Right atrium auricular region (tissue), 2 donors: ENCODE measurements at regions not wholly inside any gene's neighbourhood (a gene's known extent, or its start where the extent isn't known, plus 50 kb on each side); places are given as distances from the start of the nearest gene placed in this dataset.

Experiments
- DNase-seq: peaks from one replicate; pipeline ENCODE4 v3.0.0-alpha.2; 2019; ENCODE audit warnings: low spot score
- H3K27ac ChIP-seq, 2 donors: fragments of 200-600 bp; sonication (generic); 1 replicate in 1 of 2; 2 replicates in 1 of 2; pipeline ENCODE4 v1.5.1; 2016 to 2019
- H3K27me3 ChIP-seq, 2 donors: fragments of 200-600 bp; sonication (generic); one replicate each; pipeline versions ENCODE4 v1.5.1 to v1.6.0; 2017 to 2019
- H3K36me3 ChIP-seq: fragments of 200-600 bp; sonication (generic); one replicate; pipeline ENCODE4 v1.5.1; 2016
- H3K4me1 ChIP-seq, 2 donors: fragments of 200-600 bp; sonication (generic); one replicate each; pipeline versions ENCODE4 v1.5.1 to v1.6.0; 2017 to 2019
- H3K4me3 ChIP-seq, 2 donors: fragments of 200-600 bp; sonication (generic); 1 replicate in 1 of 2; 2 replicates in 1 of 2; pipeline ENCODE4 v1.5.1; 2017 to 2019; ENCODE audit warnings: mild to moderate bottlenecking in 1 of 2, moderate library complexity in 1 of 2
- H3K9me3 ChIP-seq, 2 donors: fragments of 200-600 bp; sonication (generic); one replicate each; pipeline ENCODE4 v1.5.1; 2019
- TF ChIP-seq, protein P1 (sequence below), 2 donors: fragments of 200-600 bp; sonication (generic); IDR thresholded peaks; one replicate each; pipeline ENCODE4 v1.5.1; 2019; ENCODE audit warnings: antibody characterized with exemption in 2 of 2

- TF ChIP-seq, protein P1, sequence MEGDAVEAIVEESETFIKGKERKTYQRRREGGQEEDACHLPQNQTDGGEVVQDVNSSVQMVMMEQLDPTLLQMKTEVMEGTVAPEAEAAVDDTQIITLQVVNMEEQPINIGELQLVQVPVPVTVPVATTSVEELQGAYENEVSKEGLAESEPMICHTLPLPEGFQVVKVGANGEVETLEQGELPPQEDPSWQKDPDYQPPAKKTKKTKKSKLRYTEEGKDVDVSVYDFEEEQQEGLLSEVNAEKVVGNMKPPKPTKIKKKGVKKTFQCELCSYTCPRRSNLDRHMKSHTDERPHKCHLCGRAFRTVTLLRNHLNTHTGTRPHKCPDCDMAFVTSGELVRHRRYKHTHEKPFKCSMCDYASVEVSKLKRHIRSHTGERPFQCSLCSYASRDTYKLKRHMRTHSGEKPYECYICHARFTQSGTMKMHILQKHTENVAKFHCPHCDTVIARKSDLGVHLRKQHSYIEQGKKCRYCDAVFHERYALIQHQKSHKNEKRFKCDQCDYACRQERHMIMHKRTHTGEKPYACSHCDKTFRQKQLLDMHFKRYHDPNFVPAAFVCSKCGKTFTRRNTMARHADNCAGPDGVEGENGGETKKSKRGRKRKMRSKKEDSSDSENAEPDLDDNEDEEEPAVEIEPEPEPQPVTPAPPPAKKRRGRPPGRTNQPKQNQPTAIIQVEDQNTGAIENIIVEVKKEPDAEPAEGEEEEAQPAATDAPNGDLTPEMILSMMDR (IDR thresholded peaks at IDR 0.05): no peak
- no peaks in the 10 kb centered on the region for H3K36me3 ChIP-seq
- H3K4me1 ChIP-seq: no peaks in the 10 kb centered on the region
- no peak overlapping the region for H3K27ac ChIP-seq
- H3K9me3 ChIP-seq: peaks cover 0 to 17% of the 10 kb centered on the region in 2 donors
- H3K4me3 ChIP-seq: no peak overlapping the region
- DNase-seq: no peak
- no peaks in the 10 kb centered on the region for H3K27me3 ChIP-seq
These were observed 70.1 kb downstream of the ZNF330 start for GRCh38 chr4:141290771-141291170.

GRCh38 chr4:141294306-141294705, 73.6 kb downstream of the ZNF330 start:
- Histone ChIP-seq H3K36me3 (no peaks in the 10 kb centered on the region), H3K27ac (no peak overlapping the region), H3K27me3 (no peaks in the 10 kb centered on the region), H3K9me3 (peaks cover 0 to 17% of the 10 kb centered on the region in 2 donors), H3K4me3 (no peak overlapping the region), H3K4me1 (no peaks in the 10 kb centered on the region)
- TF ChIP-seq, protein P1 (IDR thresholded peaks at IDR 0.05): no peak
- no peak for DNase-seq

- no peaks in the 10 kb centered on the region for H3K27me3 ChIP-seq
- TF ChIP-seq, protein P1 (IDR thresholded peaks at IDR 0.05): no peak
- no peaks in the 10 kb centered on the region for H3K36me3 ChIP-seq
- no peaks in the 10 kb centered on the region for H3K9me3 ChIP-seq
- no peak overlapping the region for H3K4me3 ChIP-seq
- H3K27ac ChIP-seq: no peak overlapping the region
- DNase-seq: no peak
- no peaks in the 10 kb centered on the region for H3K4me1 ChIP-seq
These were observed 80.5 kb downstream of the ZNF330 start for GRCh38 chr4:141301216-141301615.

DNA sequence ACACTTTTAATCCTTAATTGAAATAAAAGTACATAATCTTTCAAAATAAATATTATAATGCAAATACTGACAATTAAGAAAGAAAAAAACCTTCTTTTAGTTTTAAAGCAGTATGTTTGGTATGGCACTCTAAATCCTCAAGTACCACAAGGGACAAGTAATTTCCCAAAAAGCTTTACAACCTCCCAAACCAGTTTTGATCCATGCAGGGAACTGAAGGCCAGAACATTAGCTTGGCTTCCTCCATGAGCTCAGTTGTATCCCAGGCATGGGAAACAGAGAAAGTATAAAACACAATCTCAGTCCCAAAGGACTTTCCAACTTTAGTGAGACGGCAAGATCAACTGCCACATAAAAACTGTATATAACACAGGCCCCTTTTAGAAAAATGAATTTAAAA, 82.2 kb downstream of the ZNF330 start:
- DNase-seq: no peak
- Histone ChIP-seq H3K9me3 (no peaks in the 10 kb centered on the region), H3K4me3 (no peak overlapping the region), H3K27ac (no peak overlapping the region), H3K27me3 (no peaks in the 10 kb centered on the region), H3K36me3 (no peaks in the 10 kb centered on the region), H3K4me1 (no peaks in the 10 kb centered on the region)
- TF ChIP-seq, protein P1 (IDR thresholded peaks at IDR 0.05): no peak

DNA sequence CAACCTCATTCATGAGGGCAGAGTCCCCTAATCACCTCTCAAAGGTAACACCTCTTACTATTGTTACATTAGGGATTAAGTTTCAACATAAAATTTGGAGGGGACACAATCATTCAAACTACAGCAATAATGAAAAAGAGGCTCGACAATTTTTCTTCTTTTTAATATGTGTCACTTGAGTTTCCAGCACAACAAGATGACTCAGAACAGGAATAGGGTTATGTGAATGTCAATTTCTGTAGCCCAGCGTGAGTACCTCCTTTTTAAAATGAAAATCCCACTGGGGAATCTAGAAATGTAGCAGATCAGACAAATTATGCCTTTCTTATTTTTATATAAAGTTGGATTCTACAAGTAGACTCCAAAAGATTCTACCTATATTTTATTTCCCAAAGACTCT, 83.7 kb downstream of the ZNF330 start:
- DNase-seq: no peak
- H3K4me1 ChIP-seq: no peaks in the 10 kb centered on the region
- H3K36me3 ChIP-seq: no peaks in the 10 kb centered on the region
- no peak overlapping the region for H3K27ac ChIP-seq
- no peaks in the 10 kb centered on the region for H3K27me3 ChIP-seq
- H3K4me3 ChIP-seq: no peak overlapping the region
- TF ChIP-seq, protein P1 (IDR thresholded peaks at IDR 0.05): no peak
- no peaks in the 10 kb centered on the region for H3K9me3 ChIP-seq

DNA sequence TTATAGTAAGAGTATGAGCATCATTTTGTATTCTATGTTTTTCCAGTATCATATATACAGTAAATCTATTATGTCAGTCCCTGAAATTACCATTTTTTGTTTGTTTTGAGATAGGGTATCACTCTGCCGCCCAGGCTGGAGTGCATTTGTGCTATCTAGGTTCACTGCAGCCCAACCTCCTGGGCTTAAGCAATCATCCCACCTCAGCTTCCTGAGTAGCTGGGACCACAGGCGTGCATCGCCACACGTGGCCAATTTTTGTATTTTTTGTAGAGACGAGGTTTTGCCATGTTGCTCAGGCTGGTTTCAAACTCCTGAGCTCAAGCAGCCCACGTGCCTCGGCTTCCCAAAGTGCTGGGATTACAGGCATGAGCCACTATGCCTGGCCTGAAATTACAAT, 85.6 kb downstream of the ZNF330 start:
- Histone ChIP-seq H3K36me3 (no peaks in the 10 kb centered on the region), H3K4me3 (no peak overlapping the region), H3K27me3 (no peaks in the 10 kb centered on the region), H3K27ac (no peak overlapping the region), H3K9me3 (no peaks in the 10 kb centered on the region), H3K4me1 (no peaks in the 10 kb centered on the region)
- no peak for DNase-seq
- TF ChIP-seq, protein P1 (IDR thresholded peaks at IDR 0.05): no peak
